Fibroblast of skin of right quadriceps (primary cell): ENCODE measurements at regions not wholly inside any gene's neighbourhood (a gene's known extent, or its start where the extent isn't known, plus 50 kb on each side); places are given as distances from the start of the nearest gene placed in this dataset.

ENCODE experiments used
- DNase-seq: peaks from one replicate; pipeline ENCODE4 v3.0.0-alpha.2; 2013

DNA sequence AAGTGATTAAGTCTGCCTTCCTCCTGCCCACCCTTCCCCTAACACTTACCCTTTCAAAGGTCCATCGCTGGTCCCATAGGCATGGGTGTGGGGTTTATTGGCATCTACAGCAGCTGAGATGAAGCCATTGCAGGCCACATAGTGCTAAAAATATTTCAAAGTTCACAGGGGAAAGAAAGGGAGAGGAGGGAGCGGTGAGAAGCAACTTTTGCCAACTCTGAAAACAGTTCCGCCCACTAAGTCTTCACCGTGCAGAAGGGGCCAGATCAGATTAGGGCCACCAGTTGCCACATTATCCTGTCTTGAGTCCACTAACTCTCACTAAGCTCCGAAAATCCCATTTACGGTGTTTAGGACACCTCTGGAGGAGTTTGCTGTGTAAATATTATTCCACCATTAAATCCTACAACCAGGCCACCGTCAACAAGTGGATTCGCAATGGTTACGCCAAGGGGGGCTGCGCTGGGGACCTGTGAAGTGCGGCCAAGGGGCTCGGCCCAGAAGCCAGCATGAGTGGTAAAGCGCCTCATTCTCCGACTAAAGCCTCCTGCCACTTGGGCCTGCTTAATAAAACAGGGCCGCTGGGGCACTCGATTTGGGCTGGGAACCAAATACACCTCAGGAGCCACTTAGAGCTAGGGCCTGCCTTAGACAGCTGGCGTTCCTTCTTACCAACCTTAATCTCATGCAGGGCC, 534.9 kb downstream of the MIAT start:
- peak; percentile 60 for DNase-seq

DNA sequence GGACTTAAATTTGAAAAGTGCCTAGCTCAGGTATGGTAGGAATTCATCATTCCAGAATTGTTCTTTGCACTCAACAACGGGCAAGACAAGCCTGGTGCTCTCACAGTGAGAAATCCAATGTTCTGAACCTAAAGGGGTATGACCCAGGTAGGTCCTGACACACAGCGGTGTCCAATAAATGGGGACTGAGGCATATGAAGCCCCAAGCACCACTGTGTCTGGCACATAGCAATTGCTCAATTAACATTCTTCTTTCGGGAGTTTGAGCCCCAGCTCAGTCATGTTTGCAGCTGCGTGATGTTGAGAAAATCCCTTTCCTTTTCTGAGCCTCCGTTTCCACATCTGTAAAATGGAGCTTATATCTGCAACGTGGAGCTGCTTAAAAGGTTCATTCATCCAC, 535.8 kb downstream of the MIAT start:
- DNase-seq = no peak

DNA sequence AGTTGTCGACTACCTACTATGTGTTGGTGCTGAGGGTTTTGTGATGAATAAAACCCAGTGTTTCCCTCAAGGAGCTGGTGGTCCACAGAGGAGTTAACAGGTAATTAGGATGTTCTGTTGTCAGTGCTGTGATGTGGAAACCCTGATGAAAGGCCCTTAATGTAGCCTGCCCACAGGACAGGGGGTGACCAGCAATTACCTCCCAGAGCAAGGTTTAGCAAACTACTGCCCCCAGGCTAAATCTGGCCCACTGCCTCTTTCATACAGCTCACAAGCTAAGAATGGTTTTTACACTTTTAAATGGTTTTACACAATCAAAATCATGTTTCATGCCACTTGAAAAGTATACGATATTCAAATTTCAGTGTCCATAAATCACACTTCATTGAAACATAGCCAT, 536.2 kb downstream of the MIAT start:
- DNase-seq = no peak

DNA sequence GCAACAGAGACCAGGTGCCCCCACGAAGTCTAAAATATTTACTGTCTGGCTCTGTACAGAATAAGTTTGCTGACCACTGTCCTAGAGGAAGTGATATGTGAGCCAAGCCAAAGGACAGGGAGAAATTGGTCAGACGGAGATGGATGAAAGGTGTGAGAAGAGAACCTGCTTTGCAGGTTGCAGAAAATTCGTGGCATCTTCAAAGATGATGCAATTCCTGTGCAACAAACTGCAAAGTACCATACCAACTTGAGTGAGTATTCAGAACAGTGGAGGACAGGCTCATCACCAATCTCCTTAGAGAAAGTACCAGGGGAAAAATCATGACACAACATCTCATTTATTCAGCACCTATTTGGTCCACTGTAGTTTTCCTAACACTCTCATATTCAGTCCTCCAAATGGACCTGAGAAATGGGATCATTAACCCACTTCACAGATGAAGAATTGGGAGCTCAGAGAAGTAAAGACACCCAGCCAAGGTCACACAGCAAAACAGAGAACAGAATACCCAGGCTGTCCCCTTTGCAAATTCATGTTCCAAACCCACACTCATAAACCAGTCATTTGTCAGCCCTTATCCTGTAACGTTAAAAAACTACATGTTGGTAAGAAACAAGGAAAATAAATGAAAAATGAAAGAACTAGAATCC, 536.8 kb downstream of the MIAT start:
- DNase-seq = peak; percentile 31

DNA sequence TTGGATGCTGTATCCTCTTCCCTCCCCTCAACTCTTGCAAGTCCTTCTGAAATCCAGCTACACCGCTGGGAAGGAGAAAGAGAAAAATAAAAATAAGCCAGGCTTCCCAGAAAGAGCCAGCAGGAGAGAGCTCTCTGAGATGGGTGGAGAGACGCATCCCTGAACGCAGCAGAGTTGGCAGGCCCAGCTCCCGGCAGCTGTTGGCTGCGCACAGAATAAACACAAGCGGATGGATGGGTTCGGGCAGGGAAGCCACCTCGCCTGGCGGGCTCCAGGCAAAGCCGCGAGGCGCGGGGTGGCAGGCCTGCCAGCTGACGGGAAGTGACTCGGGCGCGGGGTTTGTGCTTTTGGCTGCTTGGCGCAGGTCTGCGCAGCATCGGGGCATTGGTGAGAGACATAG, 537.7 kb downstream of the MIAT start:
- no peak for DNase-seq

DNA sequence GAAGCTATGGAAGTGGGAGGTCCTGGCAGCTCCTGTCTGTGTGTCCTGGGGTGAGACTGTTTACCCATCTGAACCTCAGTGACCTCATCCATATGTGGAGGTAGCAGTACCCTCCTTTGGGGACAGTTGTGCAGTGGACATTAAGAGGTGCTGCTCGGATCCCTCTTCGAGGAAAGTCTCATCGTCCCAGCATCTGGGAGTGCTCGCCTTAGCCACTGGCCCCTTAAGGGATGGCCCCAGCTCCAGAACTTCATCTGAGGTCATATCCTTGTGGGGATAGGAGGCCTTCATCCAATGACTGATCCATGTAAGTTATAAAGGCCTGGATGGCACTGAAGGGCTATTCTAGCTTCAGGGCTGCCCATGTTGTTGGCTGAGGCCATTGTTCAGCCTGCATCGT, 538.1 kb downstream of the MIAT start:
- no peak for DNase-seq

DNA sequence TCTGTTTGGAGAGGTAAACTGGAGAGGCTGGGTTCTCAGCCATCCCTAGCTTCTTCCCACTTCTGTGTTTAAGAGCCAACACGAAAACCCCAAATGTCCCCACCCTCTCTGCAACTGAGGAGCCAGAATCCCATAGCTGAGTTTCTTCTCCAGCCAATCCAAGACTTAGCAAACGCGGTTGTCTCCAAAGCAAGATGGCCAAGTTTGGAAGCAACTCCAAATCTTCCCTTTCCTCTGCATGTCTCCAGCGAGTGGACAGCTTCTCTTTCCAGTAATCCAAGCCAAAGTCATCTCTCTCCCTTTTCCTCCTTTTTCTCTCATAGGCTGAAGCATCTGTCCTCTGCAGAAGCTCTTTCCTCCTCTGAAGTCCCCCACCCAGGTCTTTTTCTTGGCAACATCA, 539.2 kb downstream of the MIAT start:
- no peak for DNase-seq

DNA sequence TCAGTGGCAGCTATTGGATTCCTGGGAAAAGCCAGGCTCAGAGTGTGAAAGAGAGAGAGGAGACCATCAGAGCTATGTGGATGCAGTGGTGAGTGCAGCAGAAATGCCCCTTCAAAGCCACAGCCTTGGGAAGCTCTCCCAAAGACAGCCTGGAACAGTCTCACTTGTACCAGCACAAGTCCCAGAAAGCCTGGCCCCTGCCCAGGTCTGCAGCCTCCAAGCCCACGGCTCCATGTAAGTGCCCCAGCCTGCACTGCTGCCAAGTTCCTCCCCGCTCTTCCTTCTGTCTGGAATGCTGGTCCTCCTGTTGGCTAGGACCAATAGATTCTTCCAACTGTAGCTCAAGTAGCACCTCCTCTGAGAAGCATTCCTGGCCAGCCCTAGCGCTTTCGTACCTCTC, 539.7 kb downstream of the MIAT start:
- no peak for DNase-seq

DNA sequence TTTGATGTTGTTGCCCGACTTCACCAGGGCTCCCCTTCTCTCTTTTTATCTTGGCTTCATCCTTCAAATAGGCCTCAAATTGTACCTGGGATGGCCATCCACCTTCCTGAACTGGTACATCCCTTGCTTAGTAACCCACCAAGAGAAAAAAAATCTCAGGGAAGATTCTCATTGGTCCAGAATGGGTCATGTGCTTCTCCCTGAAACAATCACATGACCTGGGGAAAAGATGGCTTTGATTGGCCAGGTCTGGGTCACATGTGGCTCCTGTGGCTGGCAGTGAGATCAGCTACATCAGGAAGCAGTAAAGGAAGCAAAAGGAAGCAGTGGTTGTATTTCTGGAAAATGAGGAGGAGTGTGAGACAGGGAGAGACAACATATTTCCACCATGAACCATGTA, 540.2 kb downstream of the MIAT start:
- no peak for DNase-seq

DNA sequence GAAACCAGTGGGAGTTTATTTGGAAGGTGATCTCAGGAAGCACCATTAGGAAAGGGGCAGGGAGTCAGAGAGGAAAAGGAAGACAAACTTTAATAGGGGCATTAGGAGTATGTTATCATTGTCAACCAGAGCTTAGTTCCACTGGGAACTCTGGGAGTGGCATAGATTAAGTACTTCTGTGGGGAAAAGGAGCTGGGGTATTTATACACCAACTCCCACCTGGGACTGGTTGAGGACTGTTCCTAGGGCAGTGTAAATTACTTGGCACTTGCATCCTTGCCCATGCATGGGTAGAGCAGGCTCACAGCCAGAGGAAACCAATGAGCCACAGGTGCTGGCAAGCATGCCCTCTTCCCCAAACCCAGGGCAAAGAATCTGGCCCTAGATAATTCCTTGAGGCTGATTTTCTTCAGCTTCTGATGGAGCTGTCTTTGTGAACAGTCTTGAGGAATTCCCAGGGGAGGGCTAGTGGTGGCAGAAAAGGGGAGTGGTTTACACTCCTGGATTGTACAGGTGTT, 541.2 kb downstream of the MIAT start:
- DNase-seq = no peak

DNA sequence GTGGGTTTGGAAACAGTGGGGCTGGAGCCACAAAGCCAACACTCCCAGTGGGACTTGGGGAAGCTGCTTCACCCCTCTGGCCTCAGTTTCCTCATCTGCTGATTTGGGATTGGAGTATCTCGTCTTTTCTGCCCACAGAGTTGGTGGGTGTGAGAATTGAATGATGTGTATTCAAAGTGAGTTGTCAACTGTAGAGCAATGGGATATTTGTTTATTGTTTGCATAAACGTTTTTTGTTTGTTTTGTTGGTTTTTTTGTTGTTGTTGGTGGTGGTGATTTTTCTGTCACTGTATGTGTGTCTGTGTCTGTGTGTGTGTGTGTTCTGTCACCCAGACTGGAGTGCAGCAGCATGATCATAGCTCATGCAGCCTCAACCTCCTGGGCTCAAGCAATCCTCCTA, 542.0 kb downstream of the MIAT start:
- no peak for DNase-seq

DNA sequence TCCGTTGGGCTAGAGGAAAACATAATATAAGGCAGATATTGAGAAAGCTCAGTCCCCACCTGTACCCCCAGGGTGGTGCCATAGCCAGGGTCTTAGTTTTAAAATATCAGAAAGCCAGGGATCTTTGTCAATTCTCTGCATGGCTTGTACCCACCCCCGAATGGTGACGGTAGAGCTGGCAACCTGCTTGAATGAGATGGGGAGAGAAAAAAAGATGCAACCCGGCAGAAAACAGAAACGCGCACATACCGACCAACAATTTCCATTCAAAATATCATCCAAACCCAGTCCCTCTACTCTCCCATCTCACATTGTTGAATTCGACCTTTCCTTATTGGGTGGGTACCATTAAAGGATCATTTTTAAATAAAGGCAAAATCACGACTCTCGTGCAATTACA, 543.9 kb downstream of the MIAT start:
- DNase-seq = no peak

DNA sequence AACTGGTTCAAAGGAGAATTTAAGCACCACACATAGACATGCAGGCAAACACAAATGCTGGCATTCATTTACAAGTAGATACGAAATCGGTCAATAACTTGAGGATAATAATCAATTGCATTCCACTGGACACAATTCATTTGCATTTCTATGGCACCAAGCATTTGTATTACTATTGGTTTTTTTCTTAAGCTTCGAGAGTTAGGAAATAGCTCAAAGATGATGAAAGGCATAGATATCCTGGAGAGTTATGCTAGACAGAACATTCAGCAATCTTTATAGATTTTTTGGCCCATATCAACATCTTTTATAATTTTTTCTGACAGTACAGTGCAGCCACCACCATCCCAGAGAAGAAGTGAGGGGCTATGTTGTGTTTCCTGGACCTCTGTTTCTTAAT, 544.4 kb downstream of the MIAT start:
- DNase-seq = no peak

DNA sequence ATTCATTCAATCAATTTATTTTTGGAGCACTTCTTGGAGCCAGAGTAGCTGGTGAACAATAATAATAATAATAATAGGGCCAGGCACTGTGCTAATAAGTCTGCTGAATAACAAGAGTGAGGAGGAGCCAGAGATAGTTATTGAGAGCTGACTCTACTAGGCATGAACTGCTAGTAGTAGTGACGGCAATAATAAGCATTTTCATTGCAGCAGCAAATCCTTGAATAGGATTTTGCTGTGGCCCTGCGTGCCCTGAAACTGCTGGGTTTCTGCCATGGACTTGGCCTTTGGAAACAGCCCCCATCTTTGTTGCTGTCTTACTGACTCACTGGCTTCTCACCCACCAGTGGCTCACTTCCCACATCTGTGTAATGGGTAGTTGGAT, 545.9 kb downstream of the MIAT start:
- DNase-seq = peak; percentile 30

DNA sequence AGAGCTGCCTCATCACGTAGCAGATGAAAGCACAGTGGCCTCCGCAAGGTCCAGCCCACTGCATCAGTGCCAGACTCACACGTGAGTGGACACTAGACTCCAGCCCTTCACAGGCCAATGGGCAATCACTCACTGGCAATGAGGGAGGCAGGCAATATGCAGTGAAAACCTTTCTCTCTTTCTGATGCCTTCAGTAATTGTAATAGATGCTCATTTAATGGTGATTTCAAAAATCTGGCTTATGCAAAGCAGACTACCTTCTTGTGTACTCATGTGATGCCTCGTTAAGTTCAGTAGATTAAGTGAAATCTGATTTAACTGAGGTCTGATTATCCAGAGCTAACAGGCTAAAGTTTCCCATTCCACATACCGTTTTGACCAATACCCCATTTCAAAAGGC, 546.9 kb downstream of the MIAT start:
- DNase-seq = no peak

DNA sequence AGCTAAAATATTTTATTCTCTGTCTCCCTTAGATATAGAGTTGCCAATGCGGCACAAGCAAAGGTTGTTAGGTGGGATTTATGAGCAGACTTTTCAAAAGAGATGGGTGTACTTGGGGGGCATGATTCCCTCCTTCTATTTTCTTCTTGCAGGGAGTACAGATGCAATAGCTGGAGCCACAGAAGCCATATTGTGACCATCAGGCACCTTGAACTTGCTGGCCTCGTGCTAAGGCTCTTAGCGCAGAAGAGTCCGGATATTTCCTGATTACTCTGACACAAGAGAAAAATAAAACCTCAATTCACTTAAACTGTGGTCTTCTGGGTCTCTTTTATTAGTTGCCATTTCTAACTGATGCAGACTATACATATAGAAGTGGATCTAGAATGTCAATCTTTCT, 547.4 kb downstream of the MIAT start:
- no peak for DNase-seq

DNA sequence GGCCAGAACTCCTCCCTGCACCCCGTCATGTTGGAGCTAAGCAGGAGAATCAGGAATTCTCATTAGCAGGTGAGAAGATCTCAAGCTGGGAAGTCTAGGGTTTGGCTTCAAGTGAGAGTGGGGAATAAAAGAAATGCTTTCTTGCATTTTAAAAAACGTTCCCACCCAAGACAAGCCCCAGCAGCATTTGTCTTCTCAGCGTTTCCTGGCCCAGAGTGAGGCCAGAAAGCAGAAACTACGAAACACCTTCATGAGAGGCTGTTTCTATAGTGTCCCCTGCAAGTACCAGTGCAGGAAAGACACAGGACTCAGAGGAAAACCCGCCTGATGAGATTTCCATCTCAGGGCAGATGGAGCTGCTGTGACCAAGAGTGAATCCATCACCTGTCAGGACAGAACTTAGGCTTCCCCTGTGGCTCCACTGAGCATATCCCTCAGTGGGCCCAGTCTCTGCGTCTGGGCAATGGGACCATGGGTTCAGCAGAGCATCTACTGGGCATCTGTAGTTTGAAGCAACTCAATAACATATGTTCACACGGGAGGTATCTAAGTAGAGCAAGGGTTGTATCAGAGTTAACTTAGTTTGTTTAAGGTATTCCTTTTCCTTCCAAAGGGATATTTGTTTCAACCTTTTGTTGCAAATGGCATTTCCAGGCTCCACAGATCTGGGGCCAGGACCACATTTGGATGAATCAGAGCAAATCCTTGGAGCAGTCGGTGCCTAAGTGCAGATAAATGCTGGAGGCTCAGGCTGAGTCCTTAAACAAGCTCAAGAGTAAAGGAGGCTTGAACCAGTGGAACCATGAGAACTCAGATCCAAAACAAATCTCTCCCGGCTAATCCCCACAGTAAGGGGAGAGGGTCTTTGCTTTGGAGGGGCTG, 548.3 kb downstream of the MIAT start:
- DNase-seq = peak; percentile 48

DNA sequence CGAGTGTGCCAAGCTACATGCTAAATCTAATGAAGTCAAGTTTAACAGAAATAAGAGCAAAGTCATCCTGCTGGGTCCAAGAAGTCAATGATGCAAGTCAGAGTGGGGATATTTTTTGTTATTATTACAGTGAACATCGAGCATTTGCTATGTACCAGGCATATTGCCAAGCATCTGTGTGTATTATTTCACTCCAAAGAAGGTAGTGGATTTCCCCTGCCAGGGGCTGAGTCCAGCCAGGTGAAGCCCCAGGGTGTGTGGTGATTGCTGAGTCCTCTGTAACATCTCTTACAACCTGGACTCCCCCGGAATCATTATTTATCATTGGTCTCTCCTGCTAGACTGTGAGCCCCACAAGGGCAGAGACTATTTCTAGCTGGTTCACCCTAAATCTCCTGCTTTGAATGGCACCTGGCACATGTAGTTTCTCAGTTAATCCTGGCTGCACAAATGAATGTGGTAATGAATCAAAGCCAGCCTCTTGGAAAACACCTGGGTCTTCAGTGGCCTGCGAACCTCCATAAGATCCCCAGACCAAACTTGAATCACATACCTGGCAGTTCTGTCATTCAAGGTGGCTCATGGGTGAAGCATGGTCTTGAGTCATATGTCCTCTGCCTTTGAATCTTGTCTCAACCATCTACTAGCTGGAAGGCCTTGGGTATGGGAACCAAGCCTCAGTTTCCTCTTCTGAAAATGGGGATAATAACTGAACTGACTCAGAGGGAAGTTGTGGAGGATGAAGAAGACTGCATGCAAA, 549.2 kb downstream of the MIAT start:
- DNase-seq = peak; percentile 55

DNA sequence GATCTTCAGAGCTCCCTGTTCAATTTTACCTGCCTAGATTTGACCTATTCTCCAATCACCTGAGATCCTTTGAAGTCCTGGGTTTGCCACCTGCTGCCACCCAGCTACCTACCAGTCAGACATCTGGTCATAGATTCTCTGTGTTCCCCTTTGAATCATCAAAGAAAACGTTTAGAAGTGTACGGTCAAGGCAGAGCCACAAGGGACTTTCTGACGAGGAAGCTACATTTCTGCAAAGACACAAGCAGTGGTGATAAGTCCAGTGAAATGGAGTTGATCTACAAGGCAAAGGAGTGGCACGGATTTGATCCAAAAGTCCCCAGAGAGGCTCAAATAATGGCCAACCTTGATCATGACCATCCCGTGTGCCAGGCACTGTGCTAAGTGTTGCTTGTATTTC, 549.9 kb downstream of the MIAT start:
- no peak for DNase-seq

DNA sequence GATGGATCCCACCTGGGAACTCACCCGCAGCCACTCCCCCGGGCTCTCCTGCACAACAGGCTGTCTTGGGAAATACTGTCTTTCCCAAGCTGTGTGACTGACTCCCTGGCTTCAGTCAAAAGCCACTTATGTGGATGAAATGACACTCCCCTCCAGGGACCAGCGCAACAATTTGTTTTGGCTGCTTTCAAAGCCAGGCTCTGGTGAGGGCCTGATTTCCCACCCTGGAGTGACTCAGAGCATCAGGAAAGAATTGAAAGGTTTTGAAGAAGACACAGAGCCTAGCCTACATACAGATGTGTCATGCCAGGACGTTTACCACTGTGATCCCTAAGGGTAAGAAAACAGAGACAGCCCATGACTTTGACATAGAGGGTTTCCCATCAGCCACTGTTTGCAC, 550.5 kb downstream of the MIAT start:
- DNase-seq = peak; percentile 87

DNA sequence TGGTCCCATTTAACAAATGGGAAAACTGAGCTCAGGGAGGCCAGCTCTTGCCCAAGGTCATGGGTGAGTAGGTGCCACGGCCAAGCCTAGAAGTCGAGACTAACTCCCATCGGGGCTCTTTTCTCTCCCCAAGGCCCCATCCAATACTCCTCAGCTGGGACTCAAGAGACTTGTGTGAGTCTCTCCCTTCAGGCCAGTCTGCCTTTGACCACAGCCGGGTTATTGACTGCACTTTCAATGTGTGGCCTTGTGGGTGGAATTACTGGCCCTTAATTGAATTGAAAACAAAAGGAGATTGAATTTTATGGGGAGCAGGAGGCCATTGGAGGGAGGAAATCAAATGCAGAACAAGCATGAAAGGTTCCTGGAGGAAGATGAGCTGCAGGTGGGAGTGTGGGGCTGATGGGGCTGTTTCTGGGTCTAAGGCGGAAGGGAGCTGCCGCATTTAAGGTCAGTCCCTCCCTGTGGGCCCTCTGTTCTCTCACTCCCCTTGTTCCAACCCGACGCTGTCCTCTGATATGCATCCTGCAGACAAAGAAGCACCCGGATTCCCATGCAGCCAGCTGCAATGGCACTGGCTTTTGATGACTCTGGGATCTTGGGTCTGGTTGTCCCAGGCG, 552.8 kb downstream of the MIAT start:
- no peak for DNase-seq

DNA sequence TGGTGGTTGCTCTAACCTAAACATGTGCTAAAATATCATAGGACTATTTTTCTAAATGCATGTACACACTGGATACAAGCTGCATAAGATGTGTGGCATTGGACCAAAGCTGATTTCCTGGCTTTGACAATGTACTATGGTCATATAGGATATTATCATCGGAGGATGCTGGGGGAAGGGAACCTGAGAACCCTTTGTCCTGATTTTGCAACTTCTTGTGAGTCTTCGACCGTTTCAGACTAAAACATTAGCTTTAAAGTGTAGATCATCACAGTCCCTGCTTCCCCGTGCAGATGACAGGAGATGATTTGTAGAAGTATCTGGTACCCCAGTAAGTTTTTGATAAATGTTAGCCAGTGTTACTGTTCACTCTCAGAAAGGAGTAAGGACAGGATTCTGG, 554.7 kb downstream of the MIAT start:
- no peak for DNase-seq
